ENCODE measurements at regions not wholly inside any gene's neighbourhood (a gene's known extent, or its start where the extent isn't known, plus 50 kb on each side); places are given as distances from the start of the nearest gene placed in this dataset.

- DNase-seq (ENCODE audit: low read depth in 2 of 2), result no peak
These were observed 111.0 kb downstream of the CHST1 start for GRCh38 chr11:45554230-45554967.

GRCh38 chr11:45553383-45553936 is 112.0 kb downstream of the CHST1 start:
- no peak for DNase-seq (ENCODE audit: low read depth in 2 of 2)

- DNase-seq (ENCODE audit: low read depth in 2 of 2), result no peak
These were observed 114.2 kb downstream of the CHST1 start for GRCh38 chr11:45551191-45551713.

- no peak for DNase-seq (ENCODE audit: low read depth in 2 of 2)
These were observed 116.2 kb downstream of the CHST1 start for GRCh38 chr11:45549257-45549656.

GRCh38 chr11:45546366-45546765 is 119.1 kb downstream of the CHST1 start:
- DNase-seq (ENCODE audit: low read depth in 2 of 2), result no peak

GRCh38 chr11:45544826-45545225 is 120.6 kb downstream of the CHST1 start:
- no peak for DNase-seq (ENCODE audit: low read depth in 2 of 2)

GRCh38 chr11:45543808-45544422 is 121.5 kb downstream of the CHST1 start:
- no peak for DNase-seq (ENCODE audit: low read depth in 2 of 2)

- no peak for DNase-seq (ENCODE audit: low read depth in 2 of 2)
These were observed 122.3 kb downstream of the CHST1 start for GRCh38 chr11:45543081-45543480.

- no peak for DNase-seq (ENCODE audit: low read depth in 2 of 2)
These were observed 123.6 kb downstream of the CHST1 start for GRCh38 chr11:45541693-45542434.

GRCh38 chr11:45538939-45539338 is 126.5 kb downstream of the CHST1 start:
- no peak for DNase-seq (ENCODE audit: low read depth in 2 of 2)

GRCh38 chr11:45538363-45538762 is 127.1 kb downstream of the CHST1 start:
- DNase-seq (ENCODE audit: low read depth in 2 of 2), result no peak

- no peak for DNase-seq (ENCODE audit: low read depth in 2 of 2)
These were observed 127.8 kb downstream of the CHST1 start for GRCh38 chr11:45537614-45538013.

GRCh38 chr11:45535033-45535432 is 130.4 kb downstream of the CHST1 start:
- no peak for DNase-seq (ENCODE audit: low read depth in 2 of 2)

GRCh38 chr11:45534132-45534531 is 131.3 kb downstream of the CHST1 start:
- DNase-seq (ENCODE audit: low read depth in 2 of 2), result no peak

GRCh38 chr11:45532546-45532945 is 132.9 kb downstream of the CHST1 start:
- no peak for DNase-seq (ENCODE audit: low read depth in 2 of 2)

- no peak for DNase-seq (ENCODE audit: low read depth in 2 of 2)
These were observed 134.6 kb downstream of the CHST1 start for GRCh38 chr11:45530776-45531175.

- no peak for DNase-seq (ENCODE audit: low read depth in 2 of 2)
These were observed 135.3 kb downstream of the CHST1 start for GRCh38 chr11:45530111-45530510.

GRCh38 chr11:45528435-45528834 is 137.0 kb downstream of the CHST1 start:
- DNase-seq (ENCODE audit: low read depth in 2 of 2), result no peak

- DNase-seq (ENCODE audit: low read depth in 2 of 2), result no peak
These were observed 137.5 kb downstream of the CHST1 start for GRCh38 chr11:45527898-45528297.

GRCh38 chr11:45525393-45525792 is 140.0 kb downstream of the CHST1 start:
- no peak for DNase-seq (ENCODE audit: low read depth in 2 of 2)

- no peak for DNase-seq (ENCODE audit: low read depth in 2 of 2)
These were observed 141.7 kb downstream of the CHST1 start for GRCh38 chr11:45523760-45524159.

- DNase-seq (ENCODE audit: low read depth in 2 of 2), result no peak
These were observed 146.4 kb downstream of the CHST1 start for GRCh38 chr11:45518833-45519535.

All from stimulated activated CD4-positive, alpha-beta T cell treated with anti-CD3 and anti-CD28 coated beads, Interleukin-1b, Interleukin-23, amount 100 ng/mL, for 4 hours (primary cell).